ENCODE measurements at regions not wholly inside any gene's neighbourhood (a gene's known extent, or its start where the extent isn't known, plus 50 kb on each side); places are given as distances from the start of the nearest gene placed in this dataset.
A peak's percentile ranks its signal among the peaks of the same experiment; 100 is the strongest.

DNA sequence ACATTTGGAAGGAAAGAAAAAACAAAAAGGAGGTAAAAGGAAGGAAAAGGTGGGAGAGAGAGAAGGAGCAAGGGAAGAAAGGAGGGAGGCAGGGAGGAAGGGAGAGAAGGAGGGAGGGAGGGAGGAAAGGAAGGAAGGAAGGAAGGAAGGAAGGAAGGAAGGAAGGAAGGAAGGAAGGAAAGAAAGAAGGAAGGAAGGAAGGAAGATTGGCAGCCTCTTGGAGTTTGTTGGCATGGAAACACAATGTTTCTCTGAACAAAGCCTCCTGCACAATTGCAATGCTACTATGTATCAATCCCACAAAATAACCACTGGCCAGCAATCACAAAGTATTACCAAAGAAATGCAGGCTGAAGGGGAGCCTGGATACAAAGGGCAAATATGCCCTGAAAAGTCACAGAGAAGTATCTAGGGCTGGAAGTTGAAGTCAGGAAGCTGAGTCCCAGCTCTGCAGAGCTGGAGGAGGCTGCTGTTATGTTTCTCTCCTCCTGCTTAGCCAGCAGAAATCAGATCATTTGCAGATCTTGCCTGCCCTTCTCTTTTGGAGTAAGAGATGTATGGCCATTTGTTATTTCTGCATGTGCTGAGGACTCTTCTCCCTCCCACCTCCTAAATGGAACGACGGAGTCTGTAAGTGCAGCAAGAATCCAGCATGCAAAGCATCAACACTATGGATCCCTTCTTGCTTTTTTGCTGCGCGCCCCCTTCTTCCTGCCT lies 195.9 kb upstream of the LDB2 start:
- DNase-seq (ENCODE audit: insufficient read length) (no peak), FAIRE-seq (peak; percentile 61)
- TF ChIP-seq POLR2A (IDR thresholded peaks at IDR 0.05; ENCODE audit: low read depth, low read length) = no peak
- TF ChIP-seq TAF1 (IDR thresholded peaks at IDR 0.05; ENCODE audit: borderline replicate concordance, low read depth, low read length) = no peak
- no peak for TF ChIP-seq POLR2AphosphoS5 (IDR thresholded peaks at IDR 0.05; ENCODE audit: low read depth, low read length)

DNA sequence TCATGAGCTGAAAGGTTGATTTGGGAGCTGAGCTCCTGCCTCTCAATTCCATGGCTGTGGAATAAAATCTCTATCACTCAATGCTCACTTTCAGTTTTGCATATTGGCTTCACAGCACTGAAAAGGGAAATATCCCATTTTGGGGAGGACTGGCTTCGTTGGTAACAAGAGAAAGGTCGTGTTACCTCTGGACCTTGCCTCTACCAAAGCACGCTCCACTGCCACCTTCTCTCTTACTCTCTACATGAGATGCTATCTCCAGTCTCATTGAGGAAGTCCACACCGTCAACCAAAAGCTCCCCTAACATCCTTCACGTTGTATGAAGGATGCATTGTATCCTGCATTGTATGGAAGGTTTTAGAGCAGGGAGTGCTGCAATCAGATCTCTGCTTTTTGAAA lies 195.0 kb upstream of the LDB2 start:
- peak; percentile 33 for FAIRE-seq
- DNase-seq (ENCODE audit: insufficient read length) = no peak
- TF ChIP-seq POLR2A (IDR thresholded peaks at IDR 0.05; ENCODE audit: low read depth, low read length) (no peak), TAF1 (IDR thresholded peaks at IDR 0.05; ENCODE audit: borderline replicate concordance, low read depth, low read length) (no peak), POLR2AphosphoS5 (IDR thresholded peaks at IDR 0.05; ENCODE audit: low read depth, low read length) (no peak)

DNA sequence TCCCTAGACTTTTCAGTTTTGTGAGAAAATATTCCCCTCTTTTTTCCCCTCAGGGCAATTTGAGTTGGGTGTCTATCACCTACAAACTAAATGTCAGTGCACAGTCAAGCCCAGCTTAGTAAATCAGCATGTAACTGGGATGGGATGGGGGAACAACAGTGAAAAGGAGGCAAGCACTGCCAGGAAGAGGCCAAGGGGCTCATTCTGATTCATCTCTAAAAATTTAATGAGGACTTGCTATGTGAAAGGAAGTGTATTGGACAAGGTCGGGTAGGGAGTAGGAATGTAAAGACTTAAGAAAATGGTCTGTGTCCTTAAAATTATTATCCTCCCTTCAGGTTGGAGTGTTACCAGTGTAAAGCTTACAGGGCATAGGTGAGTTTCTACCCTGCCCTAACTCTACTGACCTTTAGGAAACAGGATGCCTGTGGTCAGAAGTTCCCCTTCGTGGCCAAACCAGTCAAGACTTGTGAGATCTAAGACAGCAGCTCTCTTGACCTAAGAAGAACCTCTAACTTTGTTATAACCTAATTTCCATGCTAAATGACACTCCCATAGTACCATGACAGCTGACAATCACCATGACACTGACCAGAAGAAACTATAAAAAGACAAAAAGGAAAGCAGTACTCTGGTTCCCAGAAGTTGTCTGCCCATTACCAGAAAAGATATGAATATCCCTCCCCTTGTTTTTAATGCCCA lies 194.4 kb upstream of the LDB2 start:
- TF ChIP-seq TAF1 (IDR thresholded peaks at IDR 0.05; ENCODE audit: borderline replicate concordance, low read depth, low read length) (no peak), POLR2AphosphoS5 (IDR thresholded peaks at IDR 0.05; ENCODE audit: low read depth, low read length) (no peak), POLR2A (IDR thresholded peaks at IDR 0.05; ENCODE audit: low read depth, low read length) (no peak)
- FAIRE-seq (peak; percentile 92), DNase-seq (ENCODE audit: insufficient read length) (no peak)

DNA sequence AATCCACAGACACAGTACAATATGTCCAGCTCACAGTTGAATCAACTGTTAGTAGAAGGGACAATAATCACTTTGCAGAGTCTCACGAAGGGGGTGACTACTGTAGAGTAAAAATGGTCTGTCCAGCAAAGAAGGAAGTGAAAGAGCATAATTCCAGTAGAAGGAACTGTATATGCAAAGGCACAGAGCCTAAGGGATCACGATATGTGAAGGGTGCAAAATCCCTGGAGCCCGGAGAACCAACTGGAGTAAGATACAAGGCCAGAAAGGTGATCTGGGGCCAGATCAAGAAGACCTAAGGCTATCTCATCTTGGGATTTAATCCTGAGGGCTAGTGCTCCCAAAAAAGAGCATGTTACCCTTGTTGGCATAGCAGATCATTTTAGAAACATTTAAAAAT lies 192.7 kb upstream of the LDB2 start:
- DNase-seq (ENCODE audit: insufficient read length) = no peak
- TF ChIP-seq POLR2AphosphoS5 (IDR thresholded peaks at IDR 0.05; ENCODE audit: low read depth, low read length) (no peak), TAF1 (IDR thresholded peaks at IDR 0.05; ENCODE audit: borderline replicate concordance, low read depth, low read length) (no peak), POLR2A (IDR thresholded peaks at IDR 0.05; ENCODE audit: low read depth, low read length) (no peak)
- FAIRE-seq = no peak

DNA sequence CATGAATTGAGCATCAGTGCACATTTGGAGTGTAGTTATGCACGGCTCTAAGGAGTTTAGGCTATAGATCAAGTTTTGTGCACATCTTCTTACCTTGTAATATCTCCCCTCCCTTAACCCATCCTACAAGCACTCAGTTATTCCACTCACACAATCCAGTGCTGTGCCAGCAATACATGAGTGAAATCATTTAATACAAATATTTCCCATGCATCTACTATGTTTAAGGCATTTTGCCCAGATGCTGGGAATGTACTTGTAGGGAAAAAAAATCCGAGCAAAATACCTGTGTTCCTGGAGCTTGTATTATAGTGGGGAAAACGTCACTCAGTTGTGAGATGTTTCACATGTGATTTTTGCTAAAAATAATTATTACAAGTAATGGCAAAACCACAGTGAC lies 191.6 kb upstream of the LDB2 start:
- DNase-seq (ENCODE audit: insufficient read length) (no peak), FAIRE-seq (no peak)
- no peak for TF ChIP-seq TAF1 (IDR thresholded peaks at IDR 0.05; ENCODE audit: borderline replicate concordance, low read depth, low read length)
- no peak for TF ChIP-seq POLR2A (IDR thresholded peaks at IDR 0.05; ENCODE audit: low read depth, low read length)
- no peak for TF ChIP-seq POLR2AphosphoS5 (IDR thresholded peaks at IDR 0.05; ENCODE audit: low read depth, low read length)

DNA sequence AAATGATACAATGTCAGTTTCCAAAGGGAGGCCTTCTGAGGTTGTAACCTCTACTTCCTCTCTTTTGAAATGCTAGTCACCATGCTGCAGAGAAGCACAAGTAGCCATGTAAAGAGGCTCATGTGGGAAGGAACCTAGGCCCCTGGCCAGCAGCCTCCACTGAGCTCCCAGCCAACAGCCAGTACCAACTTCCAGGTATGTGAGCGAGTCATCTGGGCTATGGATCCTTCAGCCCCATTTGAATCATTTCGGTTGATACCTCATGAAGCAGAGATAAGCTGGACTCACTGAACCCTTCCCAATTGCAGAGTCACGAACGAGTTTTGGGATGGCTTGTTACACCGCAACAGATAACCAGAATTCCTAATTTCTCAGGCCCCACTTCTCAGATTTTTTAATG lies 187.0 kb upstream of the LDB2 start:
- FAIRE-seq (no peak), DNase-seq (ENCODE audit: insufficient read length) (no peak)
- TF ChIP-seq POLR2AphosphoS5 (IDR thresholded peaks at IDR 0.05; ENCODE audit: low read depth, low read length) (no peak), TAF1 (IDR thresholded peaks at IDR 0.05; ENCODE audit: borderline replicate concordance, low read depth, low read length) (no peak), POLR2A (IDR thresholded peaks at IDR 0.05; ENCODE audit: low read depth, low read length) (no peak)

DNA sequence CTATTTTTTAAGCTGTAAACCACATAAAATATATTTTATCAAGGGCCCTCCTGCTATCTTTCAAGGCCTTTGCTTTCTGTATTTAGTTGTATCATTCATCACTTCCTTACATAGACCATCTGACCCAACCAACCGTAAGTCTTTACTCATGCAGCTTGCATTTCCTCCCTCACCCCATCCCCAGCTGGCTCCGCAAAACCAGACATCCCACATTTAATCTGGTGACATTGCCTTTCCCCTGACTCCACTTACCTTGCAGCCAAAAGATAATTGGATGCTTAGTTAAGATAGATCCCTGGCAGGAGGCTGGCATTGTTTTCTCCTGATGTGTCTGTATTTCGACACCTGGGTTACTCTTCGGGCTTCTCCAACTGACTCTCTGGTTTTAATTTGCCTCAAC lies 183.7 kb upstream of the LDB2 start:
- TF ChIP-seq TAF1 (IDR thresholded peaks at IDR 0.05; ENCODE audit: borderline replicate concordance, low read depth, low read length) (no peak), POLR2AphosphoS5 (IDR thresholded peaks at IDR 0.05; ENCODE audit: low read depth, low read length) (no peak), POLR2A (IDR thresholded peaks at IDR 0.05; ENCODE audit: low read depth, low read length) (no peak)
- FAIRE-seq = no peak
- DNase-seq (ENCODE audit: insufficient read length) = no peak

DNA sequence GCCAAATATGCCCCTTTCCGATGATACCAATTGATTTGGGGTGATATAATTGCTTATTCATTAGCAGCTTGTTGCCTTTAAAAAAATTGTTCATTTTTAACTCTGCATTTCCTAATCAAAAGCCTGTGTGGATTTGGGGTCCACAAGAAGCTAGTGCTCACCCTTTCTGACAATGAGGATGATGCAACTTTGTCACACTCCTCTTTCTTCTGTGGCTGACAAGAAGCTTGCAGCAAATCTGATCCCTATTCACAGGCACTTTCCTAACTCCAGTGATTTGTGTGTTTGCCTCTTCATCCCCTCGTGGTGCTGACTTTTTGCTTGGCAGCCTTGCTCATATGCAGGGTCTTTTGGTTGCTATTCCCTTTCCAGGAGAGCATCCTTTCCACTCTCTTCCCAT lies 182.7 kb upstream of the LDB2 start:
- DNase-seq (ENCODE audit: insufficient read length) = no peak
- no peak for TF ChIP-seq POLR2A (IDR thresholded peaks at IDR 0.05; ENCODE audit: low read depth, low read length)
- no peak for TF ChIP-seq TAF1 (IDR thresholded peaks at IDR 0.05; ENCODE audit: borderline replicate concordance, low read depth, low read length)
- no peak for TF ChIP-seq POLR2AphosphoS5 (IDR thresholded peaks at IDR 0.05; ENCODE audit: low read depth, low read length)
- no peak for FAIRE-seq

DNA sequence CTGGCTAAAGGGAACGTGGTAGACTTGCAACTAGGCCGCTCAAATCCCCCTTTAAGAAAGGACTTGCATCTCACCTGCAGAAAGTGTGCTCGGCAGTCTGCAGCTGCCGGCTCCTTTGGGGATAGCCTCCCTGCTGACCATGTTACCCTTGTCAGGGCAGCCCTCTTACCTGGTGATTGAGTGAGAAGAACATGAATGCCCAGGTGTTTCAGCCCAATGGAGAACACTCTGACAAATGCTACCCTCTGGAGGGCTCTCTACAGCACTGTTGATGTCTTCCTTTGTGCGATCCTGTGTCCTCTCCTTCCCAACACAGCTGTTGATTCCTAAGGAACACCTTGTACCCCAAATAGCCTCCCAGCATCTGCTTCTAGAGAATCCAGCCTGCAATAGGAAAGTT lies 178.7 kb upstream of the LDB2 start:
- TF ChIP-seq POLR2A (IDR thresholded peaks at IDR 0.05; ENCODE audit: low read depth, low read length) (no peak), POLR2AphosphoS5 (IDR thresholded peaks at IDR 0.05; ENCODE audit: low read depth, low read length) (no peak), TAF1 (IDR thresholded peaks at IDR 0.05; ENCODE audit: borderline replicate concordance, low read depth, low read length) (no peak)
- FAIRE-seq (no peak), DNase-seq (ENCODE audit: insufficient read length) (no peak)

DNA sequence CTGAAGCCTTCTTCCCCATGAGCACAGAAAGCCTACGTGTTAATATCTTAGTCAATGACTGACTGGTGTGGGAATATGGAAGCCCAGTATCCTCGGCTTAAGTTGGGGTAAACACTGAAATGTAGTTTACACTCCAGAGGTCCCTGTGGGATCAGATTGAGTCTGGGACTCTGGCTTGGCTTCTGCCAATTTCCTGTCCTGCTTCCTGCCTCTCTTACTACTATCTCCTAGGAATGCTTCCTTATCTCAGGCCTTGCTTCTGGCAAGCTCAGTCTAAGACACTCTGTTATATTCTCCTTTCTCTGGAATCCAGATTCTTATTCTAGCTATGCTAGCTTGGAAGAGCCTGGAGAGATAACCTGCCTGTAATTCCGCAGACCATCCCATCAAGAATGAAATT lies 174.0 kb upstream of the LDB2 start:
- no peak for TF ChIP-seq TAF1 (IDR thresholded peaks at IDR 0.05; ENCODE audit: borderline replicate concordance, low read depth, low read length)
- no peak for TF ChIP-seq POLR2A (IDR thresholded peaks at IDR 0.05; ENCODE audit: low read depth, low read length)
- no peak for TF ChIP-seq POLR2AphosphoS5 (IDR thresholded peaks at IDR 0.05; ENCODE audit: low read depth, low read length)
- no peak for FAIRE-seq
- no peak for DNase-seq (ENCODE audit: insufficient read length)

DNA sequence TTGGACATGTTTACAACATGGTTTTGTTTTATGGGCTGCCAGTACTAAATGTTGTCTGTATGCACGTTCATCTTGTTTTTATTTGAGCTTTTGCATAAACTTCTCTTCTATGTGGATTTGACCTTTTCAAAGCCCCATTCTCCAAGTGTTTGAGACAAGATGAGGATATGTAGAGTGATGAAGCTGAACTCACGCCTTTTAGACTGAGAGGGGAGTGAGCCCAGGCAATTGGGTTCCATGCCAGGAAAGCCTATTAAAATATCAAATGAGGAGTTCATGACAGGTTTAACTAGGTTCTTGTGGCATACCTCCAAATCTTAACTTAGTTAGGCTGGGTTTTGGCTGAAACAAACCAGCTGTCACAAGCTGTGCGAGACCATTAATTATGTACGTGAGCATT lies 170.4 kb upstream of the LDB2 start:
- no peak for FAIRE-seq
- TF ChIP-seq POLR2A (IDR thresholded peaks at IDR 0.05; ENCODE audit: low read depth, low read length) = no peak
- no peak for TF ChIP-seq POLR2AphosphoS5 (IDR thresholded peaks at IDR 0.05; ENCODE audit: low read depth, low read length)
- TF ChIP-seq TAF1 (IDR thresholded peaks at IDR 0.05; ENCODE audit: borderline replicate concordance, low read depth, low read length) = no peak

DNA sequence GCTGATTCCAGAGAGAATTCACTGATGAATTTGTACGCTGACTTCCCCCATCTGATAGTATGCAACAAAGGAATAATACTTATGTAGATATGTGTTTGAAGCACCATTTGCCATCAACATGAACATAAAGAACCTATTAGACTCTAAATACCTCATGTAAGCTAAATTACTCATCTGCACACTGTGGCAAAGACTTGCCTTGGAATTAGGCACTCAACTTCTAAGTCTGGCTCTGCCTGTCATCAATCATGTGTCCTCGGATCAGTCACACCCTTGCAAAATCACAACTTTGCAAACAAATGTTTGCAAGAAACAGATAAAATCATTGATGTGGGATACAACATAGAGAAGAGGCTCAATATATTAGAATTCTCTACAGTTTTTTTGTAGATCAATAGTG lies 169.9 kb upstream of the LDB2 start:
- FAIRE-seq (no peak), DNase-seq (ENCODE audit: insufficient read length) (no peak)
- no peak for TF ChIP-seq POLR2AphosphoS5 (IDR thresholded peaks at IDR 0.05; ENCODE audit: low read depth, low read length)
- no peak for TF ChIP-seq TAF1 (IDR thresholded peaks at IDR 0.05; ENCODE audit: borderline replicate concordance, low read depth, low read length)
- no peak for TF ChIP-seq POLR2A (IDR thresholded peaks at IDR 0.05; ENCODE audit: low read depth, low read length)

More for the DNA sequence above, 170.4 kb upstream of the LDB2 start:
- DNase-seq (ENCODE audit: insufficient read length) = no peak

Measured in GM12892 (cell line).